Adrenal gland (tissue), 9 donors: ENCODE measurements at regions not wholly inside any gene's neighbourhood (a gene's known extent, or its start where the extent isn't known, plus 50 kb on each side); places are given as distances from the start of the nearest gene placed in this dataset.

ENCODE experiments used
- DNase-seq, 7 donors: peaks; one replicate each; pipeline ENCODE4 v3.0.0-alpha.2; 2019 to 2020
- H3K27ac ChIP-seq, 5 donors: fragments of 200-600 bp; sonication (generic) in 4 of 5; 1 replicate in 3 of 5; 2 replicates in 2 of 5; pipeline versions ENCODE4 v1.5.1 to v1.8.0; 2016 to 2020; ENCODE audit warnings: mild to moderate bottlenecking in 1 of 5
- H3K27me3 ChIP-seq: fragments of 200-600 bp; 2 replicates; pipeline ENCODE4 v1.8.0; 2021
- H3K36me3 ChIP-seq, 2 donors: fragments of 200-600 bp; replicated peaks in 1 of 2; 1 replicate in 1 of 2; 2 replicates in 1 of 2; pipeline versions ENCODE4 v1.5.1 to v1.8.0; 2018 to 2022
- H3K4me1 ChIP-seq, 2 donors: fragments of 200-600 bp; replicated peaks in 1 of 2; 1 replicate in 1 of 2; 2 replicates in 1 of 2; pipeline versions ENCODE4 v1.5.1 to v1.8.0; 2018 to 2021
- H3K4me3 ChIP-seq, 4 donors: fragments of 200-600 bp; sonication (generic) in 3 of 4; one replicate each; pipeline ENCODE4 v1.5.1; 2016 to 2018
- H3K9me3 ChIP-seq, 3 donors: fragments of 200-600 bp; sonication (generic) in 1 of 3; replicated peaks in 1 of 3; 1 replicate in 2 of 3; 2 replicates in 1 of 3; pipeline versions ENCODE4 v1.5.1 to v1.8.0; 2016 to 2021
- CTCF ChIP-seq, 6 experiments: fragments of 450-650 bp in 4 of 6; fragments of 200-600 bp in 2 of 6; sonication (generic) in 1 of 6; IDR thresholded peaks; 1 replicate in 5 of 6; 2 replicates in 1 of 6; pipeline versions ENCODE4 v1.5.1 to v1.8.0; 2016 to 2021; ENCODE audit warnings: antibody characterized with exemption in 6 of 6, mild to moderate bottlenecking in 2 of 6, moderate library complexity in 1 of 6
- POLR2A ChIP-seq, 2 donors: fragments of 450-650 bp; IDR thresholded peaks; one replicate each; pipeline ENCODE4 v1.6.1; 2017; ENCODE audit warnings: antibody characterized with exemption in 2 of 2, mild to moderate bottlenecking in 2 of 2, moderate library complexity in 1 of 2
- WGBS, 4 donors: extraction: QIAGEN DNeasy Blood & Tissue Kit in 2 of 4; methylation state at CpG; one replicate each; pipeline versions ENCODE4 v1.1.5 to v1.1.7; 2013 to 2017; 5-methylcytosine and 5-hydroxymethylcytosine counted together
- intact Hi-C, 2 donors: fragments of 100-400 bp; cut with DNase I; formaldehyde crosslinking; loops; one replicate each; pipeline versions ENCODE4 v1.14.1 to v1.15.0; 2022 to 2023
- donor health status: healthy with polysubstance abuse.
- donor health status: Bipolar disorder and iron deficiency.
- donor health status: DM: yes; HTN: yes; CAD: no.
- donor health status: DM: no; HTN: no; CAD: no.
- donor health status: DM: no; HTN: no; CAD: no.

DNA sequence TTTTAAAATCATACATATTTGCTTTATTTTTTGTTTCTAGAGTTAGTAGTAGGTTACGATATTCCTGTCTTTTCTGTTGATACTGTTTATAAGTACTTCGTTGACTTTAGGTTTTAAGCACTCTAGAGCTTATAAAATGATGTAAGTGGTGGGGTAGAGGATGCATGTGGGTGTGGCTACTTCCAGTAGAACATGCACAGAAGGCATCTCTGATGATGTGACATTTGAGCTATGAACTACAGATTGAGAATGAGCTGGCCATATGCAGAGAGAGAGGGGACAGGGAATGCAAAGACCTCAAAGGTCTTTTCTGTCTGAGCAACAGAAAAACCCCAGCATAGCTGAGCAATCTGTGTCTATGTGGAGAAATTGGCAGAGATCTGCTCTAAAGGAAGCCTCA, 233.9 kb upstream of the STAC start:
- Histone ChIP-seq H3K27ac (no peak overlapping the region), H3K36me3 (no peaks in the 10 kb centered on the region), H3K27me3 (no peaks in the 10 kb centered on the region), H3K9me3 (no peaks in the 10 kb centered on the region), H3K4me3 (no peak overlapping the region), H3K4me1 (no peaks in the 10 kb centered on the region)
- WGBS, 4 donors: 83 to 93% (median 85%) methylated on average over 2 of the region's 2 CpGs
- intact Hi-C loops: no loop called here
- TF ChIP-seq POLR2A (IDR thresholded peaks at IDR 0.05) (no peak), CTCF (IDR thresholded peaks at IDR 0.05) (no peak)
- no peak for DNase-seq

GRCh38 chr3:36147934-36148558, 232.3 kb upstream of the STAC start:
- intact Hi-C loops: no loop called here
- Histone ChIP-seq H3K36me3 (no peaks in the 10 kb centered on the region), H3K9me3 (no peaks in the 10 kb centered on the region), H3K4me3 (no peak overlapping the region), H3K4me1 (no peaks in the 10 kb centered on the region), H3K27ac (no peak overlapping the region), H3K27me3 (no peaks in the 10 kb centered on the region)
- TF ChIP-seq CTCF (IDR thresholded peaks at IDR 0.05): no peak
- no peak for TF ChIP-seq POLR2A (IDR thresholded peaks at IDR 0.05)
- 82 to 88% (median 87%) methylated on average over 11 of the region's 11 CpGs for WGBS, 4 donors
- no peak for DNase-seq

DNA sequence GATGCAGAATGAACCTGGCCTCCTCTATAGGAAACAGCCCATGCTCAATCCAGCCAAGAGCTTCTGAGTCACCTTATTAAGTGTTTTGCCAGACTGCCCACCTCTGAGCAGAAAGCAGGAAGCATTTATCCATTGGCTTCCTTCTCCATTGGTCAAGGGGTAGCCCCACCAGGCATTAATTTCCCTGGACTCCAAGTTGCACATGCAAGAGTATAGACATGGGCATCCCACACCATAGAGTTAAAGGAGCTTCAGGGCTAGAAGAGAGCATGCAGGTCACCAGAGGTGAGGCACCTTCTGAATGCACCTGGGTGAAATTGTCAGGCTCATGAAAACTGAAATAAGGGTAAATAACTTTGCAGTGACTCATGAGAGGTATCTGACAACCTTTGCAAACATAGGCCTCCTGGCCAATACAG, 230.8 kb upstream of the STAC start:
- TF ChIP-seq POLR2A (IDR thresholded peaks at IDR 0.05) (no peak), CTCF (IDR thresholded peaks at IDR 0.05) (no peak)
- Histone ChIP-seq H3K27ac (no peak overlapping the region), H3K4me3 (no peak overlapping the region), H3K27me3 (no peaks in the 10 kb centered on the region), H3K4me1 (no peaks in the 10 kb centered on the region), H3K36me3 (no peaks in the 10 kb centered on the region), H3K9me3 (no peaks in the 10 kb centered on the region)
- no peak for DNase-seq
- intact Hi-C loops: no loop called here

DNA sequence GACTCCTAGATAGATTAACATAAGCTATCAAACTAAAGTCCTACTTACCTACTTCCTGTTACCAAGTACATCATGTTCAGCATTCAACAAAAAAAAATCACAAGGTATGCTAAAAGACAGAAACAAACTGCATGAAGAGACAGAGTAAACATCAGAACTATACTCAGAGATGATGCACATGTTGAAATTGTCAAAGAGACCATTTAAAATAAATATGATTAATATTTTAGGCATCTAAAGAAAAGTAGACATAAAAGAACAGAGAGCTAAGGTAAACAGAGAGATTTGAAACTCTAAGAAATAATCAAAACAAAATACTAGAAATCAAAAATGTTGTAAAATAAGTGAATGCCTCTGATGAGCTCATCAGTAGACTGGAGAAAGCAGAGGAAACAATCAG, 224.8 kb upstream of the STAC start:
- no peaks in the 10 kb centered on the region for H3K9me3 ChIP-seq
- TF ChIP-seq CTCF (IDR thresholded peaks at IDR 0.05) (no peak), POLR2A (IDR thresholded peaks at IDR 0.05) (no peak)
- intact Hi-C loops: no loop called here
- no peak overlapping the region for H3K4me3 ChIP-seq
- H3K27ac ChIP-seq: no peak overlapping the region
- no peaks in the 10 kb centered on the region for H3K36me3 ChIP-seq
- no peaks in the 10 kb centered on the region for H3K27me3 ChIP-seq
- no peak for DNase-seq
- H3K4me1 ChIP-seq: no peaks in the 10 kb centered on the region
